PC-3 (cell line): ENCODE measurements at regions not wholly inside any gene's neighbourhood (a gene's known extent, or its start where the extent isn't known, plus 50 kb on each side); places are given as distances from the start of the nearest gene placed in this dataset.
"Not testable (repeated sequence)": the region's sequence is repeated elsewhere in the genome, so short reads cannot be mapped to it uniquely, and the experiment has no call there.

ENCODE experiments used
- ATAC-seq: fragments of 200-7000 bp; cut with Tn5 transposase; 2 replicates; pipeline ENCODE4 v1.9.1; 2020; ENCODE audit warnings: mild to moderate bottlenecking, moderate library complexity
- BruUV-seq: library from RNA; stranded (reverse); fragments of 400-500 nt; replicated peaks from 2 replicates; lab custom pipeline; 2021; lab: Mats Ljungman, UMichigan
- CTCF ChIA-PET: fragments of 300-600 bp; sonication (Branson Sonifier 250); formaldehyde crosslinking; loops from one replicate; lab custom pipeline; 2022; ENCODE audit warnings: antibody characterized with exemption; lab: Charles Lee
- POLR2A ChIA-PET: fragments of 300-600 bp; sonication (Branson Sonifier 250); formaldehyde crosslinking; loops from one replicate; lab custom pipeline; 2022; ENCODE audit warnings: antibody characterized with exemption; ENCODE audit not compliant: unreplicated experiment; lab: Charles Lee
- DNase-seq: peaks from one replicate; pipeline ENCODE4 v3.0.0-alpha.2; 2015
- H2AFZ ChIP-seq: fragments of 300-600 bp; sonication (generic); 2 replicates; pipeline ENCODE4 v1.6.0; 2016; ENCODE audit warnings: antibody characterized with exemption, low read length
- H3F3A ChIP-seq: fragments of 300-600 bp; sonication (generic); one replicate; pipeline ENCODE4 v1.6.0; 2017; ENCODE audit warnings: antibody characterized with exemption, low read length, control low read depth, mild to moderate bottlenecking; ENCODE audit not compliant: unreplicated experiment
- H3K27ac ChIP-seq: fragments of 300-600 bp; sonication (generic); 2 replicates; pipeline ENCODE4 v1.5.1; 2016; ENCODE audit warnings: mild to moderate bottlenecking, low read length
- H3K27me3 ChIP-seq: fragments of 300-600 bp; sonication (generic); 2 replicates; pipeline ENCODE4 v1.6.1; 2016; ENCODE audit warnings: low read length, mixed read lengths
- H3K36me3 ChIP-seq: fragments of 300-600 bp; sonication (generic); 2 replicates; pipeline ENCODE4 v1.6.1; 2016; ENCODE audit warnings: low read depth, mixed run types, low read length, mixed read lengths
- H3K4me1 ChIP-seq: fragments of 300-600 bp; sonication (generic); 2 replicates; pipeline ENCODE4 v1.5.1; 2016; ENCODE audit warnings: low read length; ENCODE audit not compliant: insufficient read depth
- H3K4me2 ChIP-seq: fragments of 300-600 bp; sonication (generic); 2 replicates; pipeline ENCODE4 v1.6.0; 2016; ENCODE audit warnings: low read length
- H3K4me3 ChIP-seq: fragments of 300-600 bp; sonication (generic); 2 replicates; pipeline ENCODE4 v1.5.1; 2016; ENCODE audit warnings: mild to moderate bottlenecking, low read length, mixed read lengths
- H3K79me2 ChIP-seq: fragments of 300-600 bp; sonication (generic); 2 replicates; pipeline ENCODE4 v1.6.1; 2017; ENCODE audit warnings: low read length, mixed read lengths
- H3K9ac ChIP-seq: fragments of 300-600 bp; sonication (generic); 2 replicates; pipeline ENCODE4 v1.6.0; 2016; ENCODE audit warnings: mild to moderate bottlenecking, low read length
- H3K9me2 ChIP-seq: fragments of 300-600 bp; sonication (generic); replicated peaks from 2 replicates; pipeline ENCODE4 v1.6.1; 2016; ENCODE audit warnings: mixed run types, low read length, mixed read lengths
- H3K9me3 ChIP-seq: fragments of 300-600 bp; sonication (generic); 2 replicates; pipeline ENCODE4 v1.6.1; 2016; ENCODE audit warnings: low read length, mixed read lengths
- H4K20me1 ChIP-seq: fragments of 300-600 bp; sonication (generic); 2 replicates; pipeline ENCODE4 v1.6.1; 2016; ENCODE audit warnings: low read length, mixed read lengths
- EZH2 ChIP-seq: fragments of 300-600 bp; sonication (generic); IDR thresholded peaks from one replicate; pipeline ENCODE4 v1.6.1; 2017; ENCODE audit warnings: antibody characterized with exemption, mild to moderate bottlenecking, low read length; ENCODE audit not compliant: unreplicated experiment
- EZH2phosphoT487 ChIP-seq: fragments of 300-600 bp; sonication (generic); IDR thresholded peaks from 2 replicates; pipeline ENCODE4 v1.6.1; 2018; ENCODE audit warnings: mild to moderate bottlenecking, antibody characterized with exemption, low read length, borderline replicate concordance
- intact Hi-C: fragments of 100-400 bp; cut with micrococcal nuclease; formaldehyde crosslinking; loops from 2 replicates; pipeline ENCODE4 v1.9.0; 2023
- TF ChIP-seq, protein P1 (sequence below): fragments of 300-600 bp; sonication (generic); conservative IDR thresholded peaks from 2 replicates; pipeline ENCODE4 v1.5.1; 2017; ENCODE audit warnings: antibody characterized with exemption, low read depth, mild to moderate bottlenecking, low read length

DNA sequence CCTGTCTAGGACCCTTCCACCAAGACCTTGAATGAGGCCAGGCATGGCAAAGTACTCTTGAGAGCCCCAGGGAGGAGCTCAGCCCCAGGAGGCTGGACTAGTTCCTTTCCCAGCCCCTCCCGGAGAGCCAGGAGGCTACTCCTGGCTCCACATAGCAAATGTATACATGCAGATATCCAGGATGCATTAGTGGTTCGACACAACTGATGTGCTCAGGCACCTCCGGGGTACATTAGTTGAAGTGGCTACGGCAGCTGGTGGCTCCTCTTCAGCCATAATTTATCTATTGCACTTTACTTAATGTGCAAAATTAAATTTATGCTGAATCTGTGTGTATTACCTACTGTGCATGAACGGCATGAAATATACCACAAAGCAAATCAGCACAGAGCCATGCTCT, 182.8 kb upstream of the MEIS1 start:
- TF ChIP-seq, protein P1, sequence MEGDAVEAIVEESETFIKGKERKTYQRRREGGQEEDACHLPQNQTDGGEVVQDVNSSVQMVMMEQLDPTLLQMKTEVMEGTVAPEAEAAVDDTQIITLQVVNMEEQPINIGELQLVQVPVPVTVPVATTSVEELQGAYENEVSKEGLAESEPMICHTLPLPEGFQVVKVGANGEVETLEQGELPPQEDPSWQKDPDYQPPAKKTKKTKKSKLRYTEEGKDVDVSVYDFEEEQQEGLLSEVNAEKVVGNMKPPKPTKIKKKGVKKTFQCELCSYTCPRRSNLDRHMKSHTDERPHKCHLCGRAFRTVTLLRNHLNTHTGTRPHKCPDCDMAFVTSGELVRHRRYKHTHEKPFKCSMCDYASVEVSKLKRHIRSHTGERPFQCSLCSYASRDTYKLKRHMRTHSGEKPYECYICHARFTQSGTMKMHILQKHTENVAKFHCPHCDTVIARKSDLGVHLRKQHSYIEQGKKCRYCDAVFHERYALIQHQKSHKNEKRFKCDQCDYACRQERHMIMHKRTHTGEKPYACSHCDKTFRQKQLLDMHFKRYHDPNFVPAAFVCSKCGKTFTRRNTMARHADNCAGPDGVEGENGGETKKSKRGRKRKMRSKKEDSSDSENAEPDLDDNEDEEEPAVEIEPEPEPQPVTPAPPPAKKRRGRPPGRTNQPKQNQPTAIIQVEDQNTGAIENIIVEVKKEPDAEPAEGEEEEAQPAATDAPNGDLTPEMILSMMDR = no peak
- TF ChIP-seq EZH2phosphoT487 (no peak), EZH2 (no peak)
- intact Hi-C loops = no loop called here
- ChIA-PET CTCF (no interaction called here), POLR2A (no interaction called here)
- Histone ChIP-seq H3K79me2 (no peaks in the 10 kb centered on the region), H3F3A (no peaks in the 10 kb centered on the region), H3K27me3 (peaks cover 48% of the 10 kb centered on the region), H3K36me3 (no peaks in the 10 kb centered on the region), H3K27ac (no peak overlapping the region), H2AFZ (no peak overlapping the region), H3K4me3 (no peak overlapping the region), H3K9me3 (no peaks in the 10 kb centered on the region), H3K9ac (no peak overlapping the region), H3K4me2 (no peak overlapping the region), H3K9me2 (no peaks in the 10 kb centered on the region; the same call in 1 of the 2 replicates), H4K20me1 (no peaks in the 10 kb centered on the region), H3K4me1 (no peaks in the 10 kb centered on the region)
- ATAC-seq (no peak), DNase-seq (no peak)
- BruUV-seq = no TSS peak

DNA sequence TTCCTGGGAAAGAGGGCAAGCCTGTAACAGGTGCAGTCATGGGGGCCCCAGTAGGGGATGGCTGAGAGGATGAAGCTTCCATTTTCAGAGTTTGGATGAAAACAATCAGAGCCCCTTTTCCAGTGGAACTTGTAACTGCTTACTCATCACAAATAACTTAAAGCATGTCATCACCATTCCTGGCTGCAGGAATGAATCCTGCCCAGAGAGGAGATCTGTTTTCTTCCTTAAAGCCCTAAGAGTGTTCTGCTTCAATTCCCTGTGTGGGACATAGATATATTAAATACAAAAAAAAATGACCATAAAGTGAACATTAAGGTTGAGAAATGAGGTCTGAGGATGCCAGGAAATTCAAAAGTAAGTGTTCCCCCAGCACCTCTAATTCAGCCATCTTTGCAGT, 183.4 kb upstream of the MEIS1 start:
- Histone ChIP-seq H3K4me1 (no peaks in the 10 kb centered on the region), H3K27me3 (peaks cover 48% of the 10 kb centered on the region), H3K27ac (no peak overlapping the region), H3K4me2 (no peak overlapping the region), H3K9me2 (no peaks in the 10 kb centered on the region; the same call in 1 of the 2 replicates), H2AFZ (no peak overlapping the region), H4K20me1 (no peaks in the 10 kb centered on the region), H3K9ac (no peak overlapping the region), H3K4me3 (no peak overlapping the region), H3K36me3 (no peaks in the 10 kb centered on the region), H3K79me2 (no peaks in the 10 kb centered on the region), H3K9me3 (no peaks in the 10 kb centered on the region), H3F3A (no peaks in the 10 kb centered on the region)
- no peak for ATAC-seq
- CTCF ChIA-PET = no interaction called here
- POLR2A ChIA-PET = no interaction called here
- no TSS peak for BruUV-seq
- intact Hi-C loops = no loop called here
- DNase-seq = no peak
- TF ChIP-seq, protein P1 = no peak
- TF ChIP-seq EZH2phosphoT487 (no peak), EZH2 (no peak)

DNA sequence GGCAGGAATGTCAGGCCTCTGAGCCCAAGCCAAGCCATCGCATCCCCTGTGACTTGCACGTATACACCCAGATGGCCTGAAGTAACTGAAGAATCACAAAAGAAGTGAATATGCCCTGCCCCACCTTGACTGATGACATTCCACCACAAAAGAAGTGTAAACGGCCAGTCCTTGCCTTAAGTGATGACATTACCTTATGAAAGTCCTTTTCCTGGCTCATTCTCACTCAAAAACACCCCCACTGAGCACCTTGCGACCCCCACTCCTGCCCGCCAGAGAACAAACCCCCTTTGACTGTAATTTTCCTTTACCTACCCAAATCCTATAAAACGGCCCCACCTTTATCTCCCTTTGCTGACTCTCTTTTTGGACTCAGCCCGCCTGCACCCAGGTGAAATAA, 185.8 kb upstream of the MEIS1 start:
- H3F3A ChIP-seq, POLR2A ChIA-PET, H3K9me3 ChIP-seq, H3K4me3 ChIP-seq, intact Hi-C loops, DNase-seq, ATAC-seq, BruUV-seq, H4K20me1 ChIP-seq, H2AFZ ChIP-seq, H3K9me2 ChIP-seq, H3K36me3 ChIP-seq, H3K79me2 ChIP-seq, H3K9ac ChIP-seq, CTCF ChIA-PET, H3K4me1 ChIP-seq, H3K27ac ChIP-seq, H3K4me2 ChIP-seq: not testable (repeated sequence)
- H3K27me3 ChIP-seq = peaks cover 41% of the 10 kb centered on the region

DNA sequence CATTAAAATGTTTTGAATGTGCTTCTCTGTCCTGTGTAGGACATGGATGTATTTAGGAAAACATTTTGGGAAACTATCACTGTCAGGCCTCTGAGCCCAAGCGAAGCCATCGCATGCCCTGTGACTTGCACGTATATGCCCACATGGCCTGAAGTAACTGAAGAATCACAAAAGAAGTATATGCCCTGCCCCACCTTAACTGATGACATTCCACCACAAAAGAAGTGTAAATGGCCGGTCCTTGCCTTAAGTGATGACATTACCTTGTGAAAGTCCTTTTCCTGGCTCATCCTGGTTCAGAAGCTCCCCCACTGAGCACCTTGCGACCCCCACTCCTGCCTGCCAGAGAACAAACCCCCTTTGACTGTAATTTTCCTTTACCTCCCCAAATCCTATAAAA, 191.1 kb upstream of the MEIS1 start:
- H3K27me3 ChIP-seq = peaks cover 35% of the 10 kb centered on the region
- H3F3A ChIP-seq, POLR2A ChIA-PET, H4K20me1 ChIP-seq, H3K9me3 ChIP-seq, H3K79me2 ChIP-seq, ATAC-seq, H3K27ac ChIP-seq, BruUV-seq, H2AFZ ChIP-seq, H3K9ac ChIP-seq, intact Hi-C loops, H3K4me3 ChIP-seq, H3K36me3 ChIP-seq, H3K4me2 ChIP-seq, H3K9me2 ChIP-seq, CTCF ChIA-PET, DNase-seq, H3K4me1 ChIP-seq: not testable (repeated sequence)

DNA sequence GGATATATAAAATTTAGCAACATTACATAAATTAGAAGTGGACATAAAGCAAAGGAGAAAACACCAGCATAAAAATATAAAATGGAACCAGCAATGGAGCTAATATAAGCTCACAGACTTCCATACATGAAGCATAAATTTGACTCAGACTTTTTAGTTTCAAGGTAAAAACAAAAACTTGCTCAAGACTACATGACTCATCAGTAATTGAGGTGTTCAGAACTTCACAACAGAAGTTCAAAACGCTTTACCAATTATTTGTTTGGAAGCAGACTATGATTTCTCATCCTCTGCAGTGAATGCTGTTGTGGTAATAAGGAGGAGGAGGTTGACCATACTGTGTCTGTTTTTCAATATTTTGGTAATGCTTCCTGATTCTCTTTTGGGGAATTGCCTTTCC, 192.0 kb upstream of the MEIS1 start:
- H3K79me2 ChIP-seq, H3K27ac ChIP-seq, H3K4me3 ChIP-seq, H3K4me2 ChIP-seq, H3K4me1 ChIP-seq, H2AFZ ChIP-seq, H3F3A ChIP-seq, H3K9me2 ChIP-seq, ATAC-seq, CTCF ChIA-PET, H4K20me1 ChIP-seq, intact Hi-C loops, POLR2A ChIA-PET, H3K9ac ChIP-seq, H3K36me3 ChIP-seq, H3K9me3 ChIP-seq, BruUV-seq, DNase-seq: not testable (repeated sequence)
- H3K27me3 ChIP-seq = peaks cover 45% of the 10 kb centered on the region
